Neuronal stem cell (in vitro differentiated cells): ENCODE measurements at regions not wholly inside any gene's neighbourhood (a gene's known extent, or its start where the extent isn't known, plus 50 kb on each side); places are given as distances from the start of the nearest gene placed in this dataset.

ENCODE experiments used
- DNase-seq: peaks from one replicate; pipeline ENCODE4 v3.0.0-alpha.2; 2013; ENCODE audit warnings: low spot score
- H2AFZ ChIP-seq: one replicate; pipeline ENCODE4 v1.6.1; 2013; ENCODE audit warnings: mild to moderate bottlenecking, low read length, inconsistent platforms
- H2AK5ac ChIP-seq: 2 replicates; pipeline ENCODE4 v1.6.1; 2013; ENCODE audit warnings: low read depth, mild to moderate bottlenecking, inconsistent platforms, low read length, moderate library complexity, mixed read lengths
- H2BK120ac ChIP-seq: 2 replicates; pipeline ENCODE4 v1.6.1; 2013; ENCODE audit warnings: low read depth, mild to moderate bottlenecking, inconsistent platforms, low read length, moderate library complexity, mixed read lengths
- H2BK12ac ChIP-seq: one replicate; pipeline ENCODE4 v1.6.1; 2013; ENCODE audit warnings: low read length, inconsistent platforms
- H2BK15ac ChIP-seq: 2 replicates; pipeline ENCODE4 v1.6.1; 2013; ENCODE audit warnings: mild to moderate bottlenecking, low read length, inconsistent platforms, mixed read lengths
- H2BK5ac ChIP-seq: one replicate; pipeline ENCODE4 v1.6.1; 2013; ENCODE audit warnings: inconsistent platforms, mild to moderate bottlenecking, low read length, moderate library complexity
- H3K14ac ChIP-seq: one replicate; pipeline ENCODE4 v1.6.1; 2013; ENCODE audit warnings: low read length, inconsistent platforms
- H3K18ac ChIP-seq: 2 replicates; pipeline ENCODE4 v1.6.1; 2013; ENCODE audit warnings: low read length, inconsistent platforms
- H3K23ac ChIP-seq: 2 replicates; pipeline ENCODE4 v1.6.1; 2013; ENCODE audit warnings: low read depth, mild to moderate bottlenecking, mixed read lengths, low read length, inconsistent platforms; ENCODE audit not compliant: poor library complexity
- H3K27ac ChIP-seq: replicated peaks from 3 replicates; pipeline ENCODE4 v1.5.1; 2013; ENCODE audit warnings: low read length, inconsistent platforms
- H3K27me3 ChIP-seq, 3 experiments: 2 replicates each; pipeline ENCODE4 v1.6.1; 2013; ENCODE audit warnings: low read length in 3 of 3, mild to moderate bottlenecking in 2 of 3, inconsistent platforms in 1 of 3, low read depth in 1 of 3, mixed read lengths in 1 of 3, moderate library complexity in 1 of 3; ENCODE audit not compliant: control insufficient read depth in 3 of 3, insufficient read depth in 3 of 3
- H3K36me3 ChIP-seq, 2 donors: replicated peaks in 1 of 2; 2 replicates each; pipeline ENCODE4 v1.6.1; 2013; ENCODE audit warnings: low read length in 2 of 2; ENCODE audit not compliant: control insufficient read depth in 2 of 2, insufficient read depth in 2 of 2
- H3K4ac ChIP-seq: 2 replicates; pipeline ENCODE4 v1.6.1; 2013; ENCODE audit warnings: inconsistent platforms, mild to moderate bottlenecking, low read length, moderate library complexity
- H3K4me1 ChIP-seq, 2 donors: 1 replicate in 1 of 2; 2 replicates in 1 of 2; pipeline ENCODE4 v1.6.1; 2013; ENCODE audit warnings: low read length in 2 of 2, low read depth in 1 of 2; ENCODE audit not compliant: control insufficient read depth in 2 of 2, insufficient read depth in 1 of 2
- H3K4me2 ChIP-seq: one replicate; pipeline ENCODE4 v1.6.1; 2013; ENCODE audit warnings: mild to moderate bottlenecking, low read length, inconsistent platforms; ENCODE audit not compliant: insufficient read depth, poor library complexity, severe bottlenecking
- H3K4me3 ChIP-seq, 2 donors: 2 replicates each; pipeline ENCODE4 v1.5.1; 2013; ENCODE audit warnings: low read length in 2 of 2, mild to moderate bottlenecking in 2 of 2, inconsistent platforms in 1 of 2, moderate library complexity in 1 of 2
- H3K79me1 ChIP-seq: one replicate; pipeline ENCODE4 v1.6.1; 2013; ENCODE audit warnings: low read depth, mild to moderate bottlenecking, inconsistent platforms, low read length, moderate library complexity
- H3K9ac ChIP-seq: one replicate; pipeline ENCODE4 v1.6.1; 2013; ENCODE audit warnings: mild to moderate bottlenecking, low read depth, low read length, inconsistent platforms; ENCODE audit not compliant: poor library complexity
- H3K9me3 ChIP-seq, 2 donors: replicated peaks in 1 of 2; 2 replicates each; pipeline versions ENCODE3 to v1.6.1; 2013; ENCODE audit warnings: low read length in 2 of 2, mild to moderate bottlenecking in 2 of 2, inconsistent platforms in 1 of 2, low read depth in 1 of 2, mixed read lengths in 1 of 2, moderate library complexity in 1 of 2; ENCODE audit not compliant: control insufficient read depth in 2 of 2, insufficient read depth in 1 of 2
- H4K8ac ChIP-seq: one replicate; pipeline ENCODE4 v1.6.1; 2013; ENCODE audit warnings: low read depth, mild to moderate bottlenecking, inconsistent platforms, low read length, moderate library complexity
- H4K91ac ChIP-seq: one replicate; pipeline ENCODE4 v1.6.1; 2013; ENCODE audit warnings: low read length, low read depth, mild to moderate bottlenecking, inconsistent platforms; ENCODE audit not compliant: poor library complexity
- WGBS, 2 donors: extraction: QIAGEN DNeasy Blood & Tissue Kit; methylation state at CpG; one replicate each; pipeline ENCODE4 v1.1.7; 2013; ENCODE audit warnings: missing lambda C conversion rate in 2 of 2, mixed read lengths in 1 of 2; ENCODE audit not compliant: insufficient read length in 2 of 2, insufficient replicate concordance in 1 of 2; ENCODE audit errors: extremely low coverage in 2 of 2; 5-methylcytosine and 5-hydroxymethylcytosine counted together

DNA sequence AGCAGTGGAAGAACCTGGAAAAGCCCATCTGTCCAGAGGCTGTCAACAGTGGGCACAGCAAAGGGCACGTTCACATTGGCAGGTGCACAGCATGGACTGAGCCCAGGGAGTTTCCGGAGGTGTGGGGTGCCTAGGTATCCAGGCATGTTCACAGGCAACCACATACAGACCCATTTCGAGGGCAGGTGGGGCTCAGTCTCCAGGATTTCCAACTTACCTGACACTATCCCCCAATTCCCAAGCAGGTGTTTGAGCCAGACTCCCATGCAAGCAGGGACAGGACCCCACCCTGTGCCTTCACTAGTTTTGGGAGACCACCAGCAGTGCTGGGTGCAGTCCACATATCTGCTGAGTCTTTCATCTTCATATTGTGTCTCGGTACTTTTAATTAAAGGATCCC is 65.0 kb upstream of the IRF2BP2 start:
- Histone ChIP-seq H3K4me2 (no peak overlapping the region), H3K36me3 (no peaks in the 10 kb centered on the region), H3K79me1 (no peaks in the 10 kb centered on the region), H3K14ac (no peak overlapping the region), H2BK5ac (no peak overlapping the region), H2AK5ac (no peak overlapping the region), H4K8ac (peak overlapping the region; percentile 52), H3K18ac (no peak overlapping the region), H3K9me3 (no peaks in the 10 kb centered on the region), H3K27me3 (no peaks in the 10 kb centered on the region), H3K27ac (no peak overlapping the region), H2AFZ (no peak overlapping the region), H3K4me3 (no peak overlapping the region), H3K23ac (peak overlapping the region; percentile 56), H3K9ac (peak overlapping the region; percentile 39), H3K4ac (no peak overlapping the region), H2BK120ac (no peak overlapping the region), H4K91ac (no peak overlapping the region), H3K4me1 (no peaks in the 10 kb centered on the region), H2BK12ac (no peak overlapping the region), H2BK15ac (no peak overlapping the region)
- WGBS, 2 donors = no CpG with 5 or more reads among the region's 4 CpGs
- no peak for DNase-seq

DNA sequence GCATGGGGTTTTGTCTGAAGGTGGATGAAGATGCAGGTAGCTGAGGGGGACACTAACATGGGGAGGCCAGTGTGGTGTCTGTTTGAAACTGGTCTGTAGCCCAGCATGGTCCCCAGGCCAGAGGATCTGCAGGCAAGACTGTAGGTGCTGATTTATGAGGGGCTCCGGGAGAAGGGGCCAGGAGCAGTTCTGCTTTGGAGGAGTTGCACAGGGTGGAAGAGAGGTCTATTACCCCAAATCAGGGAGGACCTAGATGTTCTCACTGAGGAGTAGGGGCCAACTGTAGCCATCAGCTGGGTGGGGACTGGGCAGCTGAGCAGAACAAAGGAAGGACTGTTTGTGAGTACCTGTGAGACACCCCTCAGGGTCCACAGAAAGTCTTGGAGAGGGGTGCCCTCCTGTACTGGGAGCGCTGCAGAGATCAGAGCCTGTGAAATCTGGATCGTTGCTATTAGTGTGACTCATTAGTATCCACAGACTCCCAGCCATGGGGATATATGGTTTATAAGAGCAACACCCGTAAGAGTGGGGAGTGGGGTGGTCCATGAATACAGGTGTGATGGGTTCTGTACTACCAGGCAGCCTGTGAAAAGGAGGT is 64.3 kb upstream of the IRF2BP2 start:
- Histone ChIP-seq H3K27ac (no peak overlapping the region), H3K9ac (no peak overlapping the region), H2BK120ac (no peak overlapping the region), H2BK5ac (no peak overlapping the region), H2BK12ac (no peak overlapping the region), H3K4me1 (no peaks in the 10 kb centered on the region), H4K8ac (no peak overlapping the region), H2AFZ (no peak overlapping the region), H3K14ac (no peak overlapping the region), H3K36me3 (no peaks in the 10 kb centered on the region), H2BK15ac (no peak overlapping the region), H3K79me1 (no peaks in the 10 kb centered on the region), H3K23ac (no peak overlapping the region), H3K9me3 (no peaks in the 10 kb centered on the region), H2AK5ac (peak overlapping the region; percentile 47), H3K4me3 (no peak overlapping the region), H3K18ac (no peak overlapping the region), H3K4ac (no peak overlapping the region), H3K27me3 (no peaks in the 10 kb centered on the region), H4K91ac (no peak overlapping the region), H3K4me2 (no peak overlapping the region)
- DNase-seq = no peak
- no CpG with 5 or more reads among the region's 4 CpGs for WGBS, 2 donors

DNA sequence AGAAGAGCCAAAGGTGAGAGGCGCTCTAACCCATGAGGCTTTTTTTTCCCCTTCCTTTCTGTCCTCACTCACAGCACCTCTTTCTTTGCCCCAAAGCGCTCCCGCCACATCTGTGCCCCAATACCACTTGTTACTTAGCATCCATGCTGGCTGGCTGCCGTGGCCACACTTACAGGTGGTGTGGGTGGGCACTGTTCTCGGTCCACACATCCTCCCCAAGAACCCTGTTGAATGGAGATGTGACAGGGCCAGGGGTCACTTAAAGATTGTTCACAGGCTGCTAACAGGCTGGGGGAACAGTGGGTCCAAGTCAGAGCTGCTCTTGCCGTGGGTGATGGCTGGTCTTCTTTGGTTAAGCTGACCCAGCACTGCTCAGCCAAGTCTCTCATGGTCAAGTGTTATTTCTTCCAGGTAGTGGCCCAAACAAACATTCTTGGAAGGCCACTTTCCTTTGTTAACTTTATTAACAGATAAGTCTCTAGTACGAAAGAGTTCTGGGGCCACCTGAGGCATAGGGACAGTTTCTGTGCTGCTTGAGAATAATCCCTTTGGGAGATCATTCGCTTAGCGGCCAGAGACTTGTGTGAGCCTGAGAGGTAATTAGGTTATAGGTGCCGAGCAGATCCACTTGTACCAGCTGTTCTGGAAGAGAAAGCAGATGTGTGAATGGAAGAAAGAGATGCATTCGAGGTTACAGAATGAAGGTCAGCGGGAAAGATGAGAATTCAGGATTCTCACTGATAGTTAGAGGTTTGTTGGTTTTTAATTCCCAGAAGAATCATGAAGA is 62.6 kb upstream of the IRF2BP2 start:
- no peak overlapping the region for H3K4me2 ChIP-seq
- no peak overlapping the region for H3K9ac ChIP-seq
- peaks cover 1 to 13% of the 10 kb centered on the region in 2 donors for H3K9me3 ChIP-seq
- H3K14ac ChIP-seq = no peak overlapping the region
- no peak overlapping the region for H2BK12ac ChIP-seq
- H2AK5ac ChIP-seq = no peak overlapping the region
- no peak overlapping the region for H3K23ac ChIP-seq
- H2BK120ac ChIP-seq = no peak overlapping the region
- H2BK15ac ChIP-seq = peak overlapping the region; percentile 33
- H2AFZ ChIP-seq = no peak overlapping the region
- H3K27me3 ChIP-seq = no peaks in the 10 kb centered on the region
- no peak overlapping the region for H3K27ac ChIP-seq
- H3K18ac ChIP-seq = no peak overlapping the region
- H2BK5ac ChIP-seq = no peak overlapping the region
- no peaks in the 10 kb centered on the region for H3K36me3 ChIP-seq
- no peak overlapping the region for H4K91ac ChIP-seq
- no peak overlapping the region for H4K8ac ChIP-seq
- no peak for DNase-seq
- WGBS, 2 donors = no CpG with 5 or more reads among the region's 12 CpGs
- H3K4me1 ChIP-seq = no peaks in the 10 kb centered on the region
- no peaks in the 10 kb centered on the region for H3K79me1 ChIP-seq
- H3K4me3 ChIP-seq = no peak overlapping the region
- H3K4ac ChIP-seq = no peak overlapping the region

DNA sequence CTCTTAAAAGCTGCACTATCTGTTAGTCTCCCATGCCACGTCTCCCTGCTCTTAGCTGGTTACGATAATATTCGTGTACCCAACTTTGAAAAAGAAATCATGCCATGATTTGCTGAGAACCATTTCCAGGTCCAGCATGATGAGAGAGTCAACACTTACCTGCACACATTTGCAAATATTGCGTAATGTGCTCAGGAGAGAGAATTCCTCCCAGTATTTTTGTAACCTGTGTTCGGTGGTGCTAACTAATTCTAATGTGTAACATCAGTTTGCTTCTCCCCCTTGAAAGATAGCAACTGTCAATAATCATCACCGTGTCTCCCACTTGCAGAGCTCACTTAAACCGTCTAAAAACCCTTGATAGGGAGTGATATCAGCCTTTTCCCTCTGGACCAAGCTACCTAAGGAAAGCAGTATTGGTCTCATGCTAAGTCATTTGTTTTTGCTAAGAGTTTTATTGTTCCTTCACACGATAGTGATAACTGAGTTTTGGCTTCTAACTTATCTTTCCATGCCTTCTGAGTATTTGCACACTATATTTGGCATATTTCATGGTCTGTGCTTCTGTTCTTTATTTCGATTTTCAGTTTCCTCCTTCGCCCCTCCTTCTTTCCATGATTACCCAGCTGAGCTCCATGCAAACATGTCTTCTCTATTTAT is 61.1 kb upstream of the IRF2BP2 start:
- H2BK12ac ChIP-seq = no peak overlapping the region
- H3K4me1 ChIP-seq = no peaks in the 10 kb centered on the region
- no peaks in the 10 kb centered on the region for H3K79me1 ChIP-seq
- no peak overlapping the region for H3K9ac ChIP-seq
- H3K14ac ChIP-seq = no peak overlapping the region
- no peak overlapping the region for H3K23ac ChIP-seq
- H2AK5ac ChIP-seq = no peak overlapping the region
- no peak overlapping the region for H2BK5ac ChIP-seq
- no peak for DNase-seq
- no peak overlapping the region for H3K27ac ChIP-seq
- H2BK120ac ChIP-seq = no peak overlapping the region
- H3K18ac ChIP-seq = no peak overlapping the region
- H4K91ac ChIP-seq = no peak overlapping the region
- H3K4me3 ChIP-seq = no peak overlapping the region
- no peaks in the 10 kb centered on the region for H3K36me3 ChIP-seq
- no peak overlapping the region for H2BK15ac ChIP-seq
- no peak overlapping the region for H3K4ac ChIP-seq
- no peak overlapping the region for H3K4me2 ChIP-seq
- peaks cover 4 to 21% of the 10 kb centered on the region in 2 donors for H3K9me3 ChIP-seq
- no peak overlapping the region for H2AFZ ChIP-seq
- H4K8ac ChIP-seq = no peak overlapping the region
- no peaks in the 10 kb centered on the region for H3K27me3 ChIP-seq
- WGBS, 2 donors = no CpG with 5 or more reads among the region's 10 CpGs
